ENCODE measurements at regions not wholly inside any gene's neighbourhood (a gene's known extent, or its start where the extent isn't known, plus 50 kb on each side); places are given as distances from the start of the nearest gene placed in this dataset.

- Histone ChIP-seq H3K27ac (ENCODE audit: low read depth, low read length) (no peak overlapping the region), H3K27me3 (ENCODE audit: insufficient read depth, low read length) (no peaks in the 10 kb centered on the region), H3K4me1 (ENCODE audit: control insufficient read depth in 1 of 2, insufficient read depth in 2 of 2, low read length in 2 of 2) (no peaks in the 10 kb centered on the region), H3K4me3 (replicated peaks in 1 of 2; ENCODE audit: low read depth in 1 of 2, low read length in 2 of 2) (no peak overlapping the region), H4K20me1 (ENCODE audit: insufficient read depth) (no peaks in the 10 kb centered on the region), H3K4me2 (ENCODE audit: low read length) (no peak overlapping the region), H3K9ac (ENCODE audit: low read length) (no peak overlapping the region), H3K36me3 (ENCODE audit: control insufficient read depth in 1 of 2, insufficient read depth in 2 of 2, low read length in 2 of 2) (no peaks in the 10 kb centered on the region), H3K9me2 (ENCODE audit: insufficient read depth) (no peaks in the 10 kb centered on the region), H3K9me3 (ENCODE audit: control insufficient read depth in 1 of 2, insufficient read depth in 1 of 2, low read depth in 1 of 2, low read length in 2 of 2) (no peaks in the 10 kb centered on the region), H2AFZ (ENCODE audit: low read depth, low read length, poor library complexity, severe bottlenecking) (no peak overlapping the region), H3K79me2 (ENCODE audit: insufficient read depth, low read length) (no peaks in the 10 kb centered on the region)
- CTCF ChIA-PET, result no interaction called here
- no peak for ATAC-seq
- POLR2A ChIA-PET, result no interaction called here
- intact Hi-C loops (cut with micrococcal nuclease), result no loop called here
- RAD21 ChIA-PET (ENCODE audit: low non-redundant PET in 1 of 2, low total read pairs in 2 of 2, uncharacterized antibody in 2 of 2, unreplicated experiment in 2 of 2), result no interaction called here
- TF ChIP-seq SP1 (IDR thresholded peaks at IDR 0.05; ENCODE audit: low read depth) (no peak), FOSL1 (IDR thresholded peaks at IDR 0.05; ENCODE audit: low read depth) (no peak), JUND (IDR thresholded peaks at IDR 0.05) (no peak), TCF7L2 (IDR thresholded peaks at IDR 0.05; ENCODE audit: borderline replicate concordance, extremely low read depth, insufficient read depth, insufficient read length) (no peak), ZNF274 (IDR thresholded peaks at IDR 0.05; ENCODE audit: low read depth, low read length) (no peak), SIN3A (IDR thresholded peaks at IDR 0.05; ENCODE audit: low read depth) (no peak), ELF1 (IDR thresholded peaks at IDR 0.05; ENCODE audit: borderline replicate concordance, low read depth) (no peak), ZFX (IDR thresholded peaks at IDR 0.05) (no peak), ATF3 (IDR thresholded peaks at IDR 0.05) (no peak), ZBTB33 (IDR thresholded peaks at IDR 0.05; ENCODE audit: extremely low read depth, insufficient replicate concordance, low read length) (no peak), CBX3 (IDR thresholded peaks at IDR 0.05; ENCODE audit: low read depth) (no peak)
- no peak for DNase-seq (ENCODE audit: low read depth, low spot score)
- BruUV-seq (replicated peaks), result no TSS peak
These were observed 493.1 kb downstream of the SHISA9 start for GRCh38 chr16:13394488-13394887.
